ENCODE measurements at regions not wholly inside any gene's neighbourhood (a gene's known extent, or its start where the extent isn't known, plus 50 kb on each side); places are given as distances from the start of the nearest gene placed in this dataset.

DNA sequence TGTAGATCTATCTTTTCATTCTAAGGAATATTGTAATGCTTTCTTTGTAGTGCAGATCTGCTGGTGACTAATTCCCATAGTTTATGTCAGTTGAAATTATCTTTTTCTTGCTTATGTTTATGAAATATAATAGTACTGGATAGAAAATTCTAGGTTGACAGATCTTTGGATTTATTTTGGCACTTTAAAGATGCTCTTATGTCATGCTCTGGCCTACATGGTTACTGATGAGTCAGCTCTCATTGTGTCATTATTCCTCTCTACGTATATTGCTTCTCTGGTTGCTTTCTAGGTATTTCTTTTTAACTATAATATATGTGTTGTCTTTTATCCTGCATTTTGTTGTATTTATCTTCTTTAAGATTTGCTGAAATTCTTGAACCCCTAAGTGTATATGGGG, 955.5 kb upstream of the CHORDC1 start:
- TF ChIP-seq, protein P1, sequence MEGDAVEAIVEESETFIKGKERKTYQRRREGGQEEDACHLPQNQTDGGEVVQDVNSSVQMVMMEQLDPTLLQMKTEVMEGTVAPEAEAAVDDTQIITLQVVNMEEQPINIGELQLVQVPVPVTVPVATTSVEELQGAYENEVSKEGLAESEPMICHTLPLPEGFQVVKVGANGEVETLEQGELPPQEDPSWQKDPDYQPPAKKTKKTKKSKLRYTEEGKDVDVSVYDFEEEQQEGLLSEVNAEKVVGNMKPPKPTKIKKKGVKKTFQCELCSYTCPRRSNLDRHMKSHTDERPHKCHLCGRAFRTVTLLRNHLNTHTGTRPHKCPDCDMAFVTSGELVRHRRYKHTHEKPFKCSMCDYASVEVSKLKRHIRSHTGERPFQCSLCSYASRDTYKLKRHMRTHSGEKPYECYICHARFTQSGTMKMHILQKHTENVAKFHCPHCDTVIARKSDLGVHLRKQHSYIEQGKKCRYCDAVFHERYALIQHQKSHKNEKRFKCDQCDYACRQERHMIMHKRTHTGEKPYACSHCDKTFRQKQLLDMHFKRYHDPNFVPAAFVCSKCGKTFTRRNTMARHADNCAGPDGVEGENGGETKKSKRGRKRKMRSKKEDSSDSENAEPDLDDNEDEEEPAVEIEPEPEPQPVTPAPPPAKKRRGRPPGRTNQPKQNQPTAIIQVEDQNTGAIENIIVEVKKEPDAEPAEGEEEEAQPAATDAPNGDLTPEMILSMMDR (IDR thresholded peaks at IDR 0.05; ENCODE audit: insufficient read depth, low read length), result no peak
- TF ChIP-seq POLR2AphosphoS5 (IDR thresholded peaks at IDR 0.05; ENCODE audit: low read depth) (no peak), REST (IDR thresholded peaks at IDR 0.05; ENCODE audit: insufficient replicate concordance, low read depth) (no peak), SPI1 (IDR thresholded peaks at IDR 0.05; ENCODE audit: borderline replicate concordance, low read depth) (no peak), GABPA (IDR thresholded peaks at IDR 0.05; ENCODE audit: low read depth) (no peak)
